Medulla oblongata (tissue), 1 donor: ENCODE measurements at regions not wholly inside any gene's neighbourhood (a gene's known extent, or its start where the extent isn't known, plus 50 kb on each side); places are given as distances from the start of the nearest gene placed in this dataset.
"Not testable (repeated sequence)": the region's sequence is repeated elsewhere in the genome, so short reads cannot be mapped to it uniquely, and the experiment has no call there.

Source experiments
- DNase-seq: peaks from one replicate; pipeline ENCODE4 v3.0.0-alpha.2; 2015; ENCODE audit errors: extremely low spot score

DNA sequence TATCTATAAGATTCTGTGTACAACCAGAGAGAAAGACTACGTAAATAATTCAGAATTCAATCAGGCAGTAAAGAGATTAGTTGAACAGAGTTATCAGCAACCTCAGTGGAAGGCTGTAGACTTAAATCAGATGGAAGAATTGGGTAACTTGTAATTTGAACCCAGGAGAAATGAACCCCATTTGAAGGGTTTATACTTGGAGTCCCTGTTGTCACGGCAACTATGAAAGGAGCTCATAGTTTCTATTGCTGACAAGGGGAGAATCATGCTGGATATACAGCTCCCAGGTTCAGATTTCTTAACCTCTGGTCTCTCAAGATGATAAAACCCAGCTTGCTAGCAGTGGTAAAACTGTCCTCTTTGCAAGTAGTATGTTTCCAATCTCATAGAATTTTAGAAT lies 54.4 kb upstream of the BMP4 start:
- no peak for DNase-seq

DNA sequence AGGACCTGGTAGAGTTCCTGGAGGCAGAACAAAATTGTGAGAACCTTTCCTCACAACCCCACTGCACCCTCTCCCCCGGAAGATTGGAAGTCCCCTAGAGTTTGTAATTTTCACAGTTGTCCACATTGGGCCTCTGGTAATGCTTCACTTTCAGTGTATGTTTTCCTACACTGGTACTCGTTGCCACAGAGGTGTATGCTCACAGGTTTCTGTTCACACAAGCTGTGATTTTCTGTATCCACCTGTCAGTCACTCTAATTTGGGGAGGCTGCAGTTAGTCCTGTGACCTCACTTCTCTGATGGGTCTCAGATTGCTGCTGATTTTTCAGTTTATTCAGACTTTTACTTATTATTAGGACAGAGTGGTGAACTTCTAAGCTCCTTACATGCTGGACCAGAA lies 66.4 kb upstream of the BMP4 start:
- no peak for DNase-seq

DNA sequence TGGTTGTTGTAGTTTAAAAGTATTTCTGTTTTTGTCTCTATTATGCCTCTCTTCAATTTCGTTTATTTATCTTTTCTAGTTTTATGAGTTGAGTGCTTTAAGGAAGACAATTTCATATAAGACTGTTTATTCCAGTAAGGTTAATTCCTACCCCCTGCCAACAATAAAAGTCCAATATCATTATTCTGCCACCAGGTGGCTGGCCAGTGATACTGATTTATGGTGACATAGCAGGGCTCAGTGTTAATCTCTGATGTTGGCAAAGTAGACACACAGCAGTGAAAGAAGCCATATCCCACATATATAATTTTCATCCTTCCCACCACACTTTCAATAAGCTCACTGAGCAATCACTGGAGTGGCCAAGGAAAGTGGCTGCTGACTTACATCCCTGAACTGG lies 69.0 kb upstream of the BMP4 start:
- DNase-seq: no peak

DNA sequence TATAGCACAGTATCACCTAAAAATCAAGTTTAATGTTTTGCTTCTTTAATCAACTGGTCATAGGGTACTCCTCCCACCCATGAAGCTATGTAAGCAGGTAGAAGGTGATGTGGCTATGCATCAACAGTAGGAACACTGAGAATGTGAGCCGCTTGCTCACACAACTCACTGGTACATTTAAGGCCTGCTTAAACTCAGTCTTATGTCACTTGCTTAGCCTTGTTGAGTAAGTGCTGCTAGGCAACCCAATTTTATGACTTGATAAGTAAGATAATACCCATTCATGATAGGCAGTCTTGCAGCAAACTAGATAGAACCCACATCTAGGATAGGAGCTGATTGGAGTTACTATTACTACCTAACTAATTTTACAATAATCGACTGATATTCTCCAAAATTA lies 70.0 kb upstream of the BMP4 start:
- DNase-seq: no peak

DNA sequence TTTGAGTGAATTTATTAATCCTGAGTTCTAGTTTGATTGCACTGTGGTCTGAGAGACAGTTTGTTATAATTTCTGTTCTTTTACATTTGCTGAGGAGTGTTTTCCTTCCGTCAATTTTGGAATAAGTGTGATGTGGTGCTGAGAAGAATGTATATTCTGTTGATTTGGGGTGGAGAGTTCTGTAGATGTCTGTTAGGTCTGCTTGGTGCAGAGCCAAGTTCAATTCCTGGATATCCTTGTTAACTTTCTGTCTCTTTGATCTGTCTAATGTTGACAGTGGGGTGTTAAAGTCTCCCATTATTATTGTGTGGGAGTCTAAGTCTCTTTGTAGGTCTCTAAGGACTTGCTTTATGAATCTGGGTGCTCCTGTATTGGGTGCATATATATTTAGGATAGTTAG lies 74.4 kb upstream of the BMP4 start:
- not testable (repeated sequence) for DNase-seq

DNA sequence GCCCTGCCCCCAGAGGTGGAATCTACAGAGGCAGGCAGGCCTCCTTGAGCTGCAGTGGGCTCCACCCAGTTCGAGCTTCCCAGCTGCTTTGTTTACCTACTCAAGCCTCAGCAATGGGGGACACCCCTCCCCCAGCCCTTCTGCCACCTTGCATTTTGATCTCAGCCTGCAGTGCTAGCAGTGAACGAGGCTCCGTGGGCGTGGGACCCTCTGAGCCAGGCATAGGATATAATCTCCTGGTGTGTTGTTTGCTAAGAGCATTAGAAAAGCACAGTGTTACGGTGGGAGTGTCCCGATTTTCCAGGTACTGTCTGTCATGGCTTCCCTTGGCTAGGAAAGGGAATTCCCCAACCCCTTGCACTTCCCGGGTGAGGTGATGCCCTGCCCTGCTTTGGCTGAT lies 76.7 kb upstream of the BMP4 start:
- DNase-seq: not testable (repeated sequence)

DNA sequence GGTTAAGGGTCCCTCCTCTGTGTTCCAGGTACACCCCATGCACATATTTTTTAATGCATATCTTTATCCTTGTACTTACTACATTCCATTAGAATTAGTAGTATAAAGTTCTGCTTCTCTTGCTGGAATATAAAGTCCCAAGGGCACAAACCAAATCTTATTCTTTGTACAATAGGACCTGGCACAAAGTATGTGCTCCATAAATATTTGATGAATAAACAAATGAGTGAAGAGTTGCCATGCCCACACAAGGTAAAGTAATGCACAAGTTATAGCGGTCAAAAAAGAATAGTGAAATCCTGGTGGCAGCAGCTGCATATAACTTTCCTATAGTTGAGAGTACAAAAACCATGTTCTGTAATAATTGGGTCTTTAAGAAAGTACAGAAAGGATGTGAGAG lies 82.1 kb upstream of the BMP4 start:
- no peak for DNase-seq

DNA sequence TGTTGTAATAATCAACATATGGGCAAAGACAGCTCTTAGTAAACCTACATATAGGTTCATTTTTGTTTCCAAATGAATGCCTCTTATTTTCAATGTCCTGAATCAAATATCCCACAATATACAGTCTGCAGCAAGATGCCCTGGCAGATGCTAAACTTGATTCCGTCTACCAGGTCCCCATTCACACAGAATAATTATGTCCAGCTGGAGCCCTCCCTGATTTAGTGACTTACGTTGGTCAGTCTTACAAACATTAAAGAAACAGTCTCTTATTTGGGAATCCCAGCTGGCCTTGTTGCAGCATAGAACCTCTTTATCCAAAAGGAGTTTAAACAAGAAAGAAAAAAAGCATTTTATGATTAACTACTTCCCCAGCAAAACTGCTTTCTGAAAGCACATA lies 82.7 kb upstream of the BMP4 start:
- DNase-seq: no peak

DNA sequence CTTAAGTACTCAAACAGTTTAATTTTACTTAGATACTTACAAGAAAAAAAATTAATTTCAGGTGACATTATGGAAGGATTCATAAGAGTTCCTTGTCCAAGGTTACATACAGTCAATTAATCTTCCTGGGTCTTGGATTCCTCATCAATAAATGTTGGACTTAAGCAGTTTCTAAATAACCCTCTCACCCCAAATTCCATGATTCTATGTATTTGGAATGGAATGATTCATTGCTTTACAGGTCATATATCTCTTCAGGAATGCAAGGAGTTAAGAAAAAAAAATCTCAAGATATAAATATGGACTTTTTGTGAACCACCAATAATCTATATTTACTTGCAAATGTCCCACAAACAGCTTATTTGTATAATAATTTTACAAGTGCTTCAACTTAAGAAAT lies 84.2 kb upstream of the BMP4 start:
- DNase-seq: no peak

DNA sequence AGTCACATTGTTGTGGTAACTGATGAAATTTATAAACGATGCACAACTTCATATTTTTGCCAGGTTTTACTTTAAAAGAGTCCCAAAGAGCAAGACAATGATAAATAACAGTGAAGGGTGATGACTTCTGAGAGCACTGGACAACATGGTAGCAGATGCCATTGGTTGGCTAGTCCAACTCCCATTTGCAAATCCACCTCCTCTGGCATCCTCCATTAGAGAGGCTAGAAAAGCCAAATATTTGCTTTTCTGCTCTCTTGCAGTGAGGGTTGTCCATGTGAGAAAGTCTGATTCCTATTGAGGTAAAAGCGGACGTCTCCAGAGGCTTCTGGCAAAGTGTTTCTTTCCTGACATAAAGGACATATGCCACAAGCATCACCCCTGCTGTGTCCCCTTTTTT lies 89.6 kb upstream of the BMP4 start:
- no peak for DNase-seq

DNA sequence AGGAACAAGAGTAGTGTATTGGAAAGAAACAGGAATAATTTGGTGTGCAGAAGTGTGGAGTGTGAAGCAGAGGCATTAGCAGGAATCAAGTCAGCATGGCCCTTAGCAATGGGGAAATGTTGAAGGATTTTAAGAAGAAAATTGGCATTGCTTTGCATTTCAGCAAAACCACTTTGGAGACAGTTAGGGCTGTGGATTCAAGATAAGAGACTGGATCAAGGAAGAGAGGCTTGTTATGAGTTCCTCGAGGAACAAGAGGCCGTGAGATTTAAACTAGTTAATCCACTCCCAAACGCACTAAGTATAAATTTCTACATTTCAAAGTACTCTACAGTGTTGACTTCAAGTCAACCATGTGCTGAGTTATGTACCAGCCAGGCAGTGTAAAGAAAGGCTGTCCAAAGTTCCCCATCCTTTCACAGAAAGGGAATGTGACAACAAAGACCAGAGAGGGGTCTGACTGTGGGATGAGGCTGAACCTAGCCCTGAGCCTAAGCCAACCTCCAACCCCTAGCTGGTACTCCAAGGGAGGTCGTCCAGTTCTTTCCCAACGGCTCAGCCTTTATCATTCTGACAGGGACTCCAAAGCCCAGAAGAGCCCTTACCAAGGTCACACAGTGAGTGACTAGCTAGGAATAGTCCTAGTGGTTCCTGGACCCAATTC lies 91.2 kb upstream of the BMP4 start:
- DNase-seq: no peak

DNA sequence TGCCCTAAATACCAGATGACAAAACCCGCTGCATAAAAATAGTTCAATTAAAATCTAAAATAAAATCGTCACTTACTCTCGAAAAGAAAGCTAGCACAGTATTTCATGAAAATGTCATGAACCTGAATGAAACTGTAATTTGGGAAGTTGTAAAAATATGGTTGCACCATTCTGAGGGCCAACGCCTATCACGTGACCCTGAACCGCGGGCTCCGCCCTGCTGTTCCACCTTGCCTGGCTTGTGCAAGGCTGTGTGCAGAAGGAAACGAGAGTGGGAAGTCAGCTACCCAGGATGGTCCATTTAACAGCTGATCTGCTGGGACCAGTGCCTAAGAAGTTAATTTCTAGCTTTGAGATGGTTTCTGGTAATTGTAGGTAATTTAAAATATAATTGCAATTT lies 91.7 kb upstream of the BMP4 start:
- DNase-seq: no peak

DNA sequence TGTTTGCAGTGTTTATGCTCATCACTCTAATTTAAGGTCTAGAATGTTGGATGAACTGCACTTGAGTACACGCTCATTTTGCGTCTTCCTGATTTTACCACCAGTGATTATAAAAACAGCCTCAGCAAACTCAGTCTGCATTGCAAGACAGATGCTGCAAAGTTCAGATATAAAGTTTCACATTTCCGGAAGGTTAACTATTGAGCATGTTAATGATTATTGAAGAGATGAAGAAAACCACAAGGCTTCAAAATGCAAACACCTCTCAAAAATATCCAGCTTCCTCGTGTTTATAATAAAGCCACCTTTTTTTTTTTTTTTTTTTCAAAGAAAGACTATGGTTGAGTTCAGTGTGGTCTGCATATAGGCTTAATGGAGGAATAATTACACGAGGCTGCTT lies 92.1 kb upstream of the BMP4 start:
- DNase-seq: no peak

DNA sequence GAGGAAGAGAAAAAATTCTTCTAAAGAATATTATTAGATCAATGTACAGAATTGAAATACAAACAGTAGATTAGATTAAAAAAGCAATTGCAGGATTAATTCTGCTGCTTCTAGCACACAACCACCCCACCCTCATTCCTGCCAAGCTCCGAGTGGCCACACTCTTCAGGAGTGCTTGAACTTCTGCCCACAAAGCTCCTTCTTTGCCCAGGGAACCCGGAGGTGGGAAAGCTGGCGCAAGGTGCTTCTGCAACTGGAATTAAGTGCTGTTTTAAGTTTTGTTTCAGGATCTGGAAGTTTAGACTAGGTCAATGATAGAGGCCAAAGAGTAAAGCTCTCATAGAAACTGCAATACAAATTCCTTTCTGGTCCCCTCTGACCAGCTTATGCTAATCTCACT lies 94.1 kb upstream of the BMP4 start:
- no peak for DNase-seq

DNA sequence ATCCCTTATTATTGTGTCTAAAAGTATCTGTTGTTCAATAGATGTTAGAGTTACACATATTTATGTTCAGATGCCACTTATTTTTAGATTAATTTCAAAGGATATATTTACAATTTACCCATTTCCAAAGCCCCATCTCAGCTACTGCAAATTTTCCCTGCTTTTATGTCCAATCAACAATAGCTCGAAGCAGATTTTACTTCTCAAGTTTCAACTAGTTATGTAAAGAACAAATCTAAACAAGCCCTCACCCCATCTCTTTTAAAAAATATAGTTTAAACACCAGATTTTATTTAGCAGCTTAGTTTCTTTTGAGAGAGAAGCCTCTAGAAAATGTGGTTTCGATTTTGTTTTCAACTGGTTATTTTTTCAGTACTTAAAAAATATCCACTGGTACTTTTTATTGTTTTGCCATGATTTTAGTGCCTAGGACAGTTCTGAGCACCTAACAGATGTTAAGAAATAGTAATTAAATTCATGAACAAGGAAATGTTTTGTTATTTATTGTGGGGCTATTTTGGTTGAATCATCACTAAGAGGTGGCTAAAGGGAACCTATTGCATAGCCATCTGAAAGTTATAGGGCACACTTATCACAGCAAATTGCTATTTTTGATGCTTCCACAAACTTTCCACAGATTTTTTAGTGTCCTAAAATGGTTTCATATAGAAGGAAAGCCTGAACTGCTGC lies 96.2 kb upstream of the BMP4 start:
- DNase-seq: no peak

DNA sequence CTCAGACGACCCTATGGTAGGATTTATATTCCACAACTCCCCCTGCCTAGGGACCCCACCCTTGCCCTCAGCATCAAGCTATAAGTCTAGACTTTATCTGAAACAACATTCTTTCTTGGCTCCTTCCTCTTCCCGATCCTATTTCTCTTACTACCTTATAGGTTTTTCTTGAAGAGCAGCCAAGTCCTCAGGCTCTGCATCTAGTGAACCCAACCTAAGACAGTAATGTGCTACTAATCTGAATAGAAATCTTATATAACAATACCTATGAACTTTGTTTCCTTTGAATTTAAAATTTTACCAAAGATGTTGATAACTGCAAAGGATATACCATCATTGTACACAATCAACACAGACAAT lies 96.7 kb upstream of the BMP4 start:
- no peak for DNase-seq

DNA sequence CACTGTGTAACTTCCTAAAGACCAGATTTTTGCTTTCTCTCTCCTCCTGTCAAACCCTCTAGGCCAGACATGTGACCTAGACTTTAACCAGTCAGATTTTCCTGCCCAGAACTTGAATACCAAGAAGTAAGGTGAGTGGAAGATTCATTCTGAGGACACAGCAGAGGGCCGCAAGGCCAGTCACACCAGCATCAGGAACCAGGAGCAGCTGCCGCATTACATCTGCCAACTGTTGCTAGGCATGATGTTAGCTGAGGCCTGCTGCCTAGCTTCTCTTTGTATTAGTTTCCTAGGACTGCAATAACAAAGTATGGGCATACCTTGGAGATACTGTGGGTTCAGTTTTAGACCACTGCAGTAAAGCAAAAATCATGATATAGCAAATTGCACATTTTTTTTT lies 101.9 kb upstream of the BMP4 start:
- no peak for DNase-seq

DNA sequence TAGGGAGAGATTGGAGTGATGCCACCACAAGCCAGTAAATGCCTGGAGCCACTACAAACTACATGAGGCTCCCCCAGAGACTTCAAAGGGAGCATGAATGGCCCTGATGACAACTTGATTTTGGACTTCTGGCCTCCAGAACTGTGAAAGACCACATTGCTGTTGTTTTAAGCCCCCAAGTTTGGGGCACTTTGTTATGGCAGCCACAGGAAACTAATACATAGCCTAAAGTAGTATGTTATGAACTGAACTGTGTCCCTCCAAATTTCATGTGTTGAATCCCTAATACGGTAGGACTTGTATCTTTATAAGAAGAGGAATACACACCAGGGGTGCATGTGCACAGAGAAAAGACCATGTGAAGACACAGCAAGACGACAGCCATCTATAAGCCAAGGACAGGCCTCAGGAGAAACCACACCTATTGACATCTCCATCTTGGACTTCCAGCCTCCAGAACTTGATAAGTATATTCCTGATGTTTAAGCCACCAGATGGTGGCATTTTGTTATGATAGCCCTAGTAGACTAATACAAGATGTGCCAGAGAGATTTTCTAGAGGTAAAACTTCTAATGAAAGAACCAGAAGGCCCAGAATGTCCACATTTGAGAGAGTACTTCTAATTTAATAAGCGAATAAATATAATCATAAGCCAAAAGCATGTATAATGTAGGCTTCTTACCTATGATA lies 127.1 kb upstream of the BMP4 start:
- no peak for DNase-seq

DNA sequence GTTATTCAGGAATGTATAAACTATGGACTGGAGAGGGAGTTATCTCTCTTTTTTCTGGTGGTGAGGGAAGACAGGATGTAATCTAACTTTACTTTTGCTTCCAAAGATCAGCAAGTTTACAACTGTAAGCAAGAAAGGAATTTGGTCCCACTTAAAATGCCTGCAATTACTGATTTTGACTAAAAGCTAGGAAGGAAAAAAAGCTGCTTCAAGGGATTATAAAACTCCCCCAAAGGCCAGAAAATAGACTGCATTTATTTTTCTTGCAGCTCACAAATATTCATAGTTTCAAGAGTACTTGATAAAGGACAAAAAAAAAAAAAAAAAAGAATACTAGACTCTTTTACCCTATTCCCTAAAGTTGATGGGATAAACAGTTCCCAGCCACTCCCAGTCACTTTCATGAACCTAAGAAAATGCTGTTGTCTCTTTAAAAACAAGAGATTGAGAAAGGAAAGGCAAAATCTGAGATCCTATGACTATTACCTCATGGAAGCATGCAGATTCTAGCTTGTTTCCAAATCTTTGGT lies 128.7 kb upstream of the BMP4 start:
- no peak for DNase-seq

DNA sequence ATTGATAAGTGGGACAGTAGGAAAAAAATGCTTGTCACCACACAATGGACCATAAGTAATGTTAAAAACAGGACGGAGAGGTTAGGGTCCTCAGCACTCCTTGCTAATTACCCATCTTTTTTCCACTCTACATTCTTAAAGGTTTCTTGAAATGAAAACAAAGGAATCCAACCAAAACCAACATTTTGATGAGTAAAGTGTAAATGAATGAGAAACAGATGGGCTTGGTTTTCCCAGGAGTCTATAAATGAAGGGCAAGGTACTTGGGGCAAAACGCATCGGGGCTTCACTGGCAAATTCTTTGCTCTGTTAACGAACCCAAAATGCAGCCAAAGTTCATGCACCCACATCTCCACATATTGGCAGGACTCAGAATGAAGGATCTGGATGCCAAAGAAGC lies 129.2 kb upstream of the BMP4 start:
- DNase-seq: no peak

DNA sequence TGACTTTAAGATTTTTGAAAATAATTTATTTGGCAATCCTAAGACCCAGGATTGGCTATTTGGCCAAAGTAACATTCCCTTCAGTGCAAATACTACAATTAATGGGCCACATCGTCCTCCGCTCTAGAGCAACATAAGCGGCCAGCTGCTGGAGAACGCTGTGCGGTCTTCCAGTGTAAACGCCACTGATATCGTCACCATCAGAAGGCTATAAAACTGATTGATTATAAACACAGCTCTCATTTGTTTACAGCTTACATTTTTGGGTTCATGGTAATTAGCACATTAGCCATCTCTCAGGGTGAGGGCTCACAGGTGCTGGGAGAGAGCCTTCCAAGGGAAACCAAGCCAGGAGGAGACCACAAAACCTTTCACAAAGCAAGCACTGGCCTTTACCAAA lies 130.1 kb upstream of the BMP4 start:
- DNase-seq: no peak

DNA sequence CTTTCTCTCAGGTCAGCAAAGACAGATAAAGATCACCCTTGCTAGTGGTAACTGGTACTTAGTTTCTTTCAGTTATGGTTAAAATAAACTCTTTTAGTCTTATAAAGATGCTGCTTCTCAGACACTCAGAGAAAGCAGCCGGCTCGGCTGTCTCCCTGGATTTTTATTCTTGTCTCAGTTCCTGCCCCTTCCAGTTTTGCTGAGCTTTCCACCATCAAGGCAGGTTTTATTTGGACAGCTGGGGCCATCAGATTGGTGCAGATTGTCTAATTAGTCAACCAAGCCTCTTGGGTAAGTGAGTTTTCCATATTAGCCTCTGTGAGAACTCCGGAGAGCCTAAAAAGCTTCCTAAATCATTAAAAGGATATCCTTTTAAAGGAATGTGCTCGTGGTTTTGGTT lies 130.8 kb upstream of the BMP4 start:
- no peak for DNase-seq

DNA sequence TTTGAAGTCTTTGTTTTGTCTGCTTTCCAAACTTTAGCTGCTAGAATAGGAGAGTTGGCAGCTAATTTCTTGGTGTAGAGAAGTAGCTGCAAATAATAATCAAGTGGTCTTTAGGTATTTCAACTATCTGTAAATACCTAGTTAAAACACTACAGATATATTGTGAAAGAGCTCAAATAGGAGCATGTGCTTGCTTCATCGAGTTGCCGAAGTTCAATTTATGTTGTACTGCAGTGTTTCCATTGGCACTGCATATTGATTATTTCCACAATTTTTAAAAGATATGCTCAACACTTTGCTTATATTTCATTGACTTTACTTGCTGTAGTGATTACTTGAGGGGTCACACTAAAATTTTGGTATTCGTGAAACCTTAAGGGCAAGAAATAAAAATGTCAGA lies 131.6 kb upstream of the BMP4 start:
- DNase-seq: no peak
